ENCODE measurements at regions not wholly inside any gene's neighbourhood (a gene's known extent, or its start where the extent isn't known, plus 50 kb on each side); places are given as distances from the start of the nearest gene placed in this dataset.

DNA sequence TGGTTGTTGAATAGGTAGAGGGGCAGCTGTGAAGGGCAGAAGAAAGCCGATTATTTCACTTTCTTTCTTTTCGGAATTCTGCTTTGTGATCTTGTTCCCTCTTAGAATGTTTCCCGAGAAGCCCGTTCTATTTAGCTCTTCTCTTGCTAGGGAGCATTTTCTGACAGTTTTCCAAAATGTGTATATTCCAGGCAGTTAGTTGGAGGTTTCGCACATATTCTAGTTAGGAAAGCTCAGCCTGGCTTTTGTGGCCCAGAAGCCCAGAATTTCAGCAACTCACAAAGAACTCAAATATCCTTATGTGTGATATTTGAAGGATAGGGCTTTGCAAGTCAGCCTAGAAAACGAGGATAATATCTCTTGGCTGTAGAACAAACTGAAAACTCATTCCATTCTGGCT lies 461.0 kb upstream of the C9orf72 start:
- Mint-ChIP-seq H3K27ac (no peak overlapping the region), H3K27me3 (ENCODE audit: low read depth) (peaks cover 3% of the 10 kb centered on the region), H3K4me1 (no peaks in the 10 kb centered on the region), H3K9me3 (no peaks in the 10 kb centered on the region), H3K4me3 (no peak overlapping the region), H3K36me3 (ENCODE audit: low read depth) (no peaks in the 10 kb centered on the region)
- TF ChIP-seq, protein P1, sequence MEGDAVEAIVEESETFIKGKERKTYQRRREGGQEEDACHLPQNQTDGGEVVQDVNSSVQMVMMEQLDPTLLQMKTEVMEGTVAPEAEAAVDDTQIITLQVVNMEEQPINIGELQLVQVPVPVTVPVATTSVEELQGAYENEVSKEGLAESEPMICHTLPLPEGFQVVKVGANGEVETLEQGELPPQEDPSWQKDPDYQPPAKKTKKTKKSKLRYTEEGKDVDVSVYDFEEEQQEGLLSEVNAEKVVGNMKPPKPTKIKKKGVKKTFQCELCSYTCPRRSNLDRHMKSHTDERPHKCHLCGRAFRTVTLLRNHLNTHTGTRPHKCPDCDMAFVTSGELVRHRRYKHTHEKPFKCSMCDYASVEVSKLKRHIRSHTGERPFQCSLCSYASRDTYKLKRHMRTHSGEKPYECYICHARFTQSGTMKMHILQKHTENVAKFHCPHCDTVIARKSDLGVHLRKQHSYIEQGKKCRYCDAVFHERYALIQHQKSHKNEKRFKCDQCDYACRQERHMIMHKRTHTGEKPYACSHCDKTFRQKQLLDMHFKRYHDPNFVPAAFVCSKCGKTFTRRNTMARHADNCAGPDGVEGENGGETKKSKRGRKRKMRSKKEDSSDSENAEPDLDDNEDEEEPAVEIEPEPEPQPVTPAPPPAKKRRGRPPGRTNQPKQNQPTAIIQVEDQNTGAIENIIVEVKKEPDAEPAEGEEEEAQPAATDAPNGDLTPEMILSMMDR (IDR thresholded peaks at IDR 0.05; ENCODE audit: unreplicated experiment in 3 of 3), result no peak

DNA sequence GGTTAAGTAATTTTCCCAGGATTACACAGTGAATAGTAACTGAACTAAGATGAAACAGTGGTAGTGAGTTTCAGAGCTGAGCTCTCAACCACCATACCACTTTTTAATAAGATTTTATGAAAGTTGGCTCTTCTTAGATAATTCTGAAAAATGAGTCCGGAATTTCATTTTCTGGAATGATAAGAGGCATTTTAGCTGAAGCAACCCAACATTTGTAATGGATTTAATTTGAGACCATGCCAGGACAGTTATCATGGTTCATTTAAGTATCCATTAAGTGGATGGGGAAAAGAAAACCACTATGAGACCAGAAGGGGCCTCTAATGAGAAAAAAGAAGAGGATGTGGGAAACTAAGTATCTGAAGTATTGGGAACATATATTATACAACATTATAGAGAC lies 464.7 kb upstream of the C9orf72 start:
- Mint-ChIP-seq H3K27ac (no peak overlapping the region), H3K9me3 (no peaks in the 10 kb centered on the region), H3K4me3 (no peak overlapping the region), H3K4me1 (peaks cover 12% of the 10 kb centered on the region), H3K27me3 (ENCODE audit: low read depth) (peaks cover 3% of the 10 kb centered on the region), H3K36me3 (ENCODE audit: low read depth) (no peaks in the 10 kb centered on the region)
- TF ChIP-seq, protein P1 (IDR thresholded peaks at IDR 0.05; ENCODE audit: unreplicated experiment in 3 of 3), result no peak

DNA sequence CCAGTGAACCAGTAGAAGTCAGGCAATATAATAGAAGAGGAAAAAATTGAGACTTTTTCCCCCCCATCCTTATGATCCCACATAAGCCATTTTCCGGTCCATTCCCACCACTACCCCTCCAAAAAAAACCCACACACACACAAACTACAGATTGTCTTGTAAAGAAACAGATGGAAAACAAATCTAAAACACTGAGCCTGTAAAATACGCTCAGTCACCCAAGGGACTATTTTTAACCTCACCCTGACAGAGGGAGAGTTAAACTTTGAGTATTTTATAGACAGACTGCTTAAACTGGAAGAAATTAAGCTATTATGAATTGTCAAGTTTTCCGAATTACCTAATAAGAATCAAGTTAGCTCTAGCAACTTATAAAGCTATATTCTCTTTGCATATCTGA lies 471.8 kb upstream of the C9orf72 start:
- Mint-ChIP-seq H3K36me3 (ENCODE audit: low read depth) (no peaks in the 10 kb centered on the region), H3K4me1 (peaks cover 18% of the 10 kb centered on the region), H3K27ac (no peak overlapping the region), H3K4me3 (no peak overlapping the region), H3K9me3 (no peaks in the 10 kb centered on the region), H3K27me3 (ENCODE audit: low read depth) (no peaks in the 10 kb centered on the region)
- TF ChIP-seq, protein P1 (IDR thresholded peaks at IDR 0.05; ENCODE audit: unreplicated experiment in 3 of 3), result no peak

DNA sequence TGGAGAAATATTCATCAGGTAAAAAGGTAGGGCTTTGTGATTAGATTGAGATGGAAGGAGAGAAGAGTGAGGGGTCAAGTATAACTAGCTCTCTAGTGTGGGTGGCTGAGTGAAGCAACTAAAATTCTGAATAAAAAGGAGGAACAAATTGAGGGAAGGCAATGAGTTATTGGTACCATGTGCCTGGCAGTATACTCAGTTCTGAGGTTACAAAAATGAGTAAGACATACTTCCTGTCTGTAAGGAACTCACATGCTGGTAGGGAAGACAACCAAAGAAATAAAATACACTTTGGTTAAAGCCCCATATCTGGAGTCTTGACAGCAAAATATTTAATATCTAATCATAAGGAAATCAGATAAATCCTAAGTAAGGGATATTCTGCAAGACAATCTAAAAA lies 476.8 kb upstream of the C9orf72 start:
- H3K27ac Mint-ChIP-seq, result no peak overlapping the region
- peaks cover 14% of the 10 kb centered on the region for H3K4me1 Mint-ChIP-seq
- no peaks in the 10 kb centered on the region for H3K27me3 Mint-ChIP-seq (ENCODE audit: low read depth)
- TF ChIP-seq, protein P1 (IDR thresholded peaks at IDR 0.05; ENCODE audit: unreplicated experiment in 3 of 3), result no peak
- no peaks in the 10 kb centered on the region for H3K36me3 Mint-ChIP-seq (ENCODE audit: low read depth)
- no peak overlapping the region for H3K4me3 Mint-ChIP-seq
- H3K9me3 Mint-ChIP-seq, result no peaks in the 10 kb centered on the region

DNA sequence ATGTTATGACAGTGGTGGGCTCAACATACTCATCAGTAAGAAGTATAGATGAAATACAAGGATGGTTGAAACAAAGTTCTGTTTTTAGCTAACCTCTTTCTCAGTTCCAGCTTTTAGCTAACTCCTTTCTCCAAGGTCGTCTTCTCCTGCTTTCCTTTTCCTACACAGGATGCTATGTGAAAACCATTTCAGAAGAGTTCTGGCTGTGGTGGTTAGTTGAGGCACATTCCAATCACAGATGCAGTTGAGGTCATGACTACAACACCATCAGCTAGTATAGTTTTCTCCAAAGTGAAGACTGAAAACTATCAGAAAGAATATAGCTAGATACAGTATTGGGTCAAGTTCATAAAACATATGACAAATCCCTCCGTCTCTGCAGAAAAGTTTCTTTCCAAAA lies 477.7 kb upstream of the C9orf72 start:
- TF ChIP-seq, protein P1 (IDR thresholded peaks at IDR 0.05; ENCODE audit: unreplicated experiment in 3 of 3), result no peak
- Mint-ChIP-seq H3K9me3 (no peaks in the 10 kb centered on the region), H3K4me3 (no peak overlapping the region), H3K4me1 (peaks cover 10% of the 10 kb centered on the region), H3K27me3 (ENCODE audit: low read depth) (no peaks in the 10 kb centered on the region), H3K27ac (no peak overlapping the region), H3K36me3 (ENCODE audit: low read depth) (no peaks in the 10 kb centered on the region)

DNA sequence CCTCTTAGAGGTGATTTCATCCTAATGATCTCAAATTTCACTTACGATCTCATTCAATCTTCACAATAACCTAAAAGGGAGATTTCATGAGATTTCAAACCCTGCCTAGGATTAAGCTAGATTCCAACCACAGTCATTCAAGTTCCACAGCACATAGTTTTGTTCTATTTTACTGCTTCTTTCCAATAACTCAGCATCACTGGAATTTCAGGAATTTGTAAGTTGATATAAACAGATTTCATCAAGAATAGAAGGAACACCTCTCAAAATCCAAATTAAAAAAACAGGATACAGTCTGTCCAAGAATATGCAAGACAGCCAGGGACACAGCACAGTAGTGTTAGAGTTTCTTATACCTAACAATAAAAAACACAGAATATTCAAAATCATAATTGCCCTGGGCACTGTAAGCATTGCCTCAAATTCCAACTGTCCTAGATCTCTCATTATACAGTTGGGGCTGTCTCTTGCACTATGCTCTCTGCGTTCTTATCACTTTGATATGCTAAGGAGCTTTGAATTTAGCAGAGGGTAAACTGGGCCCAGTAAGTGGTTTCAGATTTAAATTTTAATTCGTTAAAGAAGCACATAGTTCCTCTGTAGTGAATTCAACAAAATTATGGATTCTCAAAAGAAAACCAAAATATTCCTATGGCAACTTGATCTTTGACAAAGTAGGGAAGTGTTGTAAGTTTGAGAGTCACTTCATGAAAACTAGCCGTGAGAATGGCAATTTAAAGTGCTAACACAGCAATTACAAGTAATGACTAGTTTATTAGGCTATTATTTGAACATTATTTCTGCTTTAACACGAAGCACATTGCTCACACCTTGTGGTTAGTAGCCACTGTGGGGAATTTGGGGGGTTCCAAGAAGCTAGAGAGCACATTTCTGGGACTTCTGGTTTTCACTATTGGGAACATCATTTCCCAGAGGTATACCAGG lies 478.6 kb upstream of the C9orf72 start:
- Mint-ChIP-seq H3K4me1 (peaks cover 10% of the 10 kb centered on the region), H3K27me3 (ENCODE audit: low read depth) (no peaks in the 10 kb centered on the region), H3K27ac (no peak overlapping the region), H3K4me3 (no peak overlapping the region), H3K9me3 (no peaks in the 10 kb centered on the region), H3K36me3 (ENCODE audit: low read depth) (no peaks in the 10 kb centered on the region)
- TF ChIP-seq, protein P1 (IDR thresholded peaks at IDR 0.05; ENCODE audit: unreplicated experiment in 3 of 3), result no peak
